ENCODE measurements at regions not wholly inside any gene's neighbourhood (a gene's known extent, or its start where the extent isn't known, plus 50 kb on each side); places are given as distances from the start of the nearest gene placed in this dataset.
"Not testable (repeated sequence)": the region's sequence is repeated elsewhere in the genome, so short reads cannot be mapped to it uniquely, and the experiment has no call there.

- DNase-seq, result no peak
These were observed 161.4 kb upstream of the KCNG1 start for GRCh38 chr20:51184289-51184688.

DNA sequence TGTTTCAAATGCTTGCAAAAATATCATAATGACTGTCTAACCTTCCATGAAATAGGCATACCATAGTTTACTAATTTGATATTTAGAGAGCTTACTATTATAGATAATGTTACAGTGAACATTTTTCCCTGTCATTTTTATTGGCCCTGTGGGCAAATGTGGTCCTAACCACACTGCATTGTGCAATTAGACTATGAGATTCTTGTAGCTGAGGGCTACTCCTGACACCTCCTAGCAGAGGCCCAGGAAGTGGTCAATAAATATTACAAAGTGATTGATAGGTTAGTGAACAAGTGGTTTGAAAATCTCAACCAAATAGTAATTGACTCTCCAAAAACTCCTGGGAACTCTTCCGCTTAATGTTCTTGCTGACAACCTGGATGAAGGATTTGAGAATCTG lies 160.5 kb upstream of the KCNG1 start:
- DNase-seq, result no peak

DNA sequence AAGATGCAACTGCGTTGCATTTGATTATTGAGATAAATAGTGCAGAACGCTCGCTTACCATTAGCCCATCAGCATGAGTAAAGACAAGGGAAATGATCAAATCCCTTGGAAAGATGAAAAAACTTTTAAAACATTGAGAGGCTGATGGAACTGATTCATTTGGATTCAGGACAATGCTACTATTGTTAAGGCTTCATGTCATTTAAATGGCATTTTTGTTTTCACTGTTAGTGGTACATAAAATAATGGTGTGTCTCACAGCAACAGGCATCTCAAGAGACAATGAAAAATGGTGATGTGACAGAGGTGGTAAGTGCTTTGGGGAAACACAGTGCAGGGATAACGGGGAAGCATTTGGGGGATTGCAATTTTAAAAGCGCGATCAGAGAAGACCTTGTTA lies 159.7 kb upstream of the KCNG1 start:
- no peak for DNase-seq

- no peak for DNase-seq
These were observed 155.2 kb upstream of the KCNG1 start for GRCh38 chr20:51178153-51178552.

DNA sequence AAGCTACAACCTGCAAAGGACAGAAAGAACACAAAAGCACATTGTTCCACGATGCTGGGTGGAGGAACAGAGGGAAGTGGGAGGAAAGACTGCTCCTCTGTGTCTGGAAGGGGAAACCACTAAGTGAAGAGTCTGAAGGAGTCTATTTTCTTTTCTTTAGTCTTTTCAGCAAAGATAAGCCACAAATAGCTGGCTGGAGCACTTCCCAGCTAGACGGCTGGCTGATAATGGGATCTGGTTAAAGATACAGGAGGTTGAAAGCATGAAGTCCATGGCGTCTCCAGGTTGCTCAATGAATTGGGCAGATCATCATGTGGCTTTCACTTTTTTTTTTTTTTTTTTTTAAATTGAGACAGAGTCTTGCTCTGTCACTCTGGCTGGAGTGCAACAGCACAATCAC lies 154.0 kb upstream of the KCNG1 start:
- DNase-seq, result no peak

DNA sequence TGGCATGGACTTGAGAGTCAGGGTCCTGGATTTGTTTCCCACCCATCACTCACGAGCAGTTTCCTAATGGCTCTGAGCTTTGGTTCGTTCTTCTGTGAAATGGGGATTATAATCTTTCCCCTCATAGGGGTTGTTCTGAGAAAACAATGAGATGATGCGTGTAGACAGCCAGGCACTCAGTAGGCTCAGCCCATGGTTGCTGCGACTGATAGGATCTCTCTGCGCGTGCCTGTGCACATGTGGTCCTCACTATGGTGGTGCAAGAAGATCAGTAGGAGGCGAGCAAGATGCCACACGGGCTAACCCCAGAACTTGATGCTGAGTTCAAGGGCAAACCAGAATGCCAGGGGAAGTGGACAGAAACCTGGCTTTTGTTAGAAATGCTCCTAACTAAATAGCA lies 153.5 kb upstream of the KCNG1 start:
- no peak for DNase-seq

- no peak for DNase-seq
These were observed 152.8 kb upstream of the KCNG1 start for GRCh38 chr20:51175724-51176123.

- no peak for DNase-seq
These were observed 152.2 kb upstream of the KCNG1 start for GRCh38 chr20:51175156-51175555.

GRCh38 chr20:51174536-51174935 lies 151.6 kb upstream of the KCNG1 start:
- no peak for DNase-seq

GRCh38 chr20:51172558-51173428 lies 149.9 kb upstream of the KCNG1 start:
- no peak for DNase-seq

- DNase-seq, result no peak
These were observed 148.2 kb upstream of the KCNG1 start for GRCh38 chr20:51171141-51171540.

GRCh38 chr20:51169813-51170212 lies 146.9 kb upstream of the KCNG1 start:
- no peak for DNase-seq

DNA sequence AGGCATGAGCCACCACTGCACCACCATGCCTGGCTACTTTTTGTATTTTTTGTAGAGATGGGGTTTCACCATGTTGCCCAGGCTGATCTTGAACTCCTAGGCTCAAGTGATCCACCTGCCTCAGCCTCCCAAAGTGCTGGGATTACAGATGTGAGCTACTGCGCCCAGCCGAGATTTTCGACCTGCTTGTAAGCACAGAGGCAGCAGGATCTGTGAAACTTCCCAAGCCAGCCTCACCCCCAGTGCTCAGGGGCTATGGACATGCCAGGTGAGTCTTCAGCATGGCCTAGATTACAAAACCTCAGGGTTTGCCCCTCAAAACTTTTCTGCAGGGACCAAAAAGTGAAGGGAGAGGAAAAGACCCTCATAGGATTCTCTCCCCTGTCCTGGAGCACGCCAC lies 145.0 kb upstream of the KCNG1 start:
- not testable (repeated sequence) for DNase-seq

GRCh38 chr20:51166489-51166888 lies 143.6 kb upstream of the KCNG1 start:
- DNase-seq, result no peak

DNA sequence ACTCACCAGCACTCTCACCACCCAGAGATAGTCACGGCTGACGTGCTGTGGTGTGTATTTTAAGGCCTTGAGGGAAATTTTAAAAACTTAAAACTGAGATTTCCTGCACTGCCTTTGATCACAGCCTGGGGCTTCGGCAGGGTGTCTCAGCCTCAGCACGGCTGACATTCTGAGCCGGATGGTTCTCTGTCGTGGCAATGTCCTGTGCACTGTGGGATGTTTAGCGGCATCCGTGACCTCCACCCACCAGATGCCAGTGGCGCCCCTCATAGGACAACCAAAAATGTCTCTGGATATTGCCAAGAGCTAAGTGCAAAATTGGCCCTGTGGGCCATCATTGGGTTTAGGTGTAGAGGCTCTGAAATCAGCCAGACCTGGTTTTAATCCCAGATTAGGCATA lies 142.2 kb upstream of the KCNG1 start:
- DNase-seq, result no peak

- DNase-seq, result no peak
These were observed 141.8 kb upstream of the KCNG1 start for GRCh38 chr20:51164731-51165130.

DNA sequence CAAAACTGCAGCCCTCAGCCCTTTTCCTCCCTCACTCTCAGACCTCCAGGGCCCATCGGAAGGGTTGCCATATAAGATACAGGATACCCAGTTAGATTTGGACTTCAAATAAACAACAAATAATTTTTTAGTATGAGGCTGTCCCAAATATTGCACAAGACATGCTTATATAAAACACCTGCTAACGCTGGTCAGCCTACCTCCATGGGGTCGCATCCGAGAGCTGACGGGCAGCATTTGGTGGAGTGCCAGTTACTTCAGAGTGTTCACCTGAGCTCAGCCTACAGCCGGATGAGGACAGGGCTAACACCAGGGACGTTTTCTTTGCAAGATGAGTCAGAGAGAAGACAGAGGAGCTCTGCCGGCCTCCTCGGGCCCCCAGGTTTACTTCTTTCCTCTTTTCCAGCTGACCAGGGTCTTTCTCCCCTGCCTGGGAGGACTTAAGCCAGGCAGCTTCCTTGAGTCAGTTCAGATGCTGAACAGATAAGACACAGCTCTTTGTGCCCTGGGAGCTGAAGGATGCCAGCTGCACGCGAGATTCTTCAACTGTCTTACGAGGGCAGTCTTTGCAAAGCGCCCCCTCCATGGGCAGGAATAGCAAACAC lies 141.2 kb upstream of the KCNG1 start:
- DNase-seq, result no peak

DNA sequence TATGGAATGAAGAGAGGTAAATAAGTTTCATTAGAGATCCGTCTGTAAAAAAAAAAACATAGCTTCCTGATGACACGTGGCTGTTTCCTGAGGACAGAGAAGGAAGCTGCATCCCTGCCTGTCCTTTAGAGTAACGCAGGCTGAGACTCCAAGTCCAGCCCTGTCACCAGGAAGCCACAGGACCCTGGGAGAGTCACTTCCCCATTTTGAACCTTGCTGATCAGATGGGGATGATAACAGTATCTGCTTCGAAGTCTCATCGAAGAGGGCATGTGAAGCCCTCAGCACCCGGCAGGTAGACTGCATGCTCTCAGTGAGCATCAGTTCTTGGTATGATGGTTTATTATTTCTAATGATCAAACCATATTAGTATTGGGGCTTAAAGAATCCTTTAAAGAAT lies 139.1 kb upstream of the KCNG1 start:
- no peak for DNase-seq

DNA sequence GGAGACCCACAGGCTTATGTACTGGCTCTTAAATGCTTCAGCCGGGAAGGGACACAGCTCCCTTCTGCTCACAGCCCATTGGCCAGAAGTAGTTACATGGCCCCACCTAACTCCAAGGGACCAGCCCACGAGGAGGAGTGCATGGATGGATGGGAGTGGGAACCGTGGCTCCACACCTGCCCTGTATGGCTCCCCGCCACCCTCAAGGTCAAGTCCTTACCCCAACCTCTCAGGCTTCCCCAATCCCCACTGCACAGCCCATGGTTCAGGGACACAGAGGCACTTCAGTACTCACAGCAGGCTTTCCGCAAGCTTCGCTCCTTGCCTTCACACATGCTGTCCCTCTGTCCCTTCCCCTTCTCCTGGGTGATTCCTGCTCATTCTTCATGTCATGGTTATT lies 137.9 kb upstream of the KCNG1 start:
- DNase-seq, result no peak

DNA sequence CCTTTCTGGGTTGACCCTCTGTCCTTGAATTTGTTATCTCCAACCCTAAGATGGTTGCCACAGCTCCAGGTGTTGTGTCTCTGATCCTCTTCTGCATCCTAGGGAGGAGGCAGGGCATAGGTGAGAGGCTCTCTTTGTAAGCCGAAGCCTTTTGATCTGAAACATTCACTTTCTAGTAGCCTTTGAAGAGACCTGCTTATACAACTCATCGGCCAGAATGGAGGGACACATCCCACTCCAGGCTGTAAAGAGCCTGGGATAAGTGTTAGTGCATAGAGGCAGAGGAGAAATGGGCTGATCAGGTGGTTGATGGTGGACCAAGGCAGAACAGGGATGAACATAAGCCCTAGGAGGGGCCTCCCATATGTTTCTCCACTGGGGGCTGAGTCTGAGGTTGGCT lies 137.1 kb upstream of the KCNG1 start:
- DNase-seq, result no peak

DNA sequence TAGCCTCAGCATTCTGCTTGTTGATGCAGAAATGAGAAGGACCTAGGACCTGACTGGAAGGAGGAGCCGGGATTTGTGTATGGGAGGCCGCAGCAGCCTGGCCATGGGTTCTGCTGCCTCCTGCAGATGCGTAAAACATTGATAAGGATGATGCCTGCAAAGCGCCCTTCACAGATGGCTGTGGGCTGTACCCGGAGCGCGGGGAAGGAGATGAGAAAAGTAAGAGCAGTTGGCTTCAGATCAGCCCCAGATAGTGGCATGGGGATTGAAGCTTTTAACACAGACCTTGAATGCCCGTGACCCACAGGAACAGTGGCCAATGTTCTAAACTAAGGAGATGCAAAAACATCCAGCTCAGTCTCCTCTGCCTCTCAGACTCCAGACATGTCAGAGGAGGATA lies 136.4 kb upstream of the KCNG1 start:
- no peak for DNase-seq

- DNase-seq, result no peak
These were observed 135.3 kb upstream of the KCNG1 start for GRCh38 chr20:51158226-51158625.

- peak; percentile 48 for DNase-seq
These were observed 133.4 kb upstream of the KCNG1 start for GRCh38 chr20:51156041-51156982.

Measured in NCI-H1092 (cell line).